ENCODE measurements at regions not wholly inside any gene's neighbourhood (a gene's known extent, or its start where the extent isn't known, plus 50 kb on each side); places are given as distances from the start of the nearest gene placed in this dataset.

DNA sequence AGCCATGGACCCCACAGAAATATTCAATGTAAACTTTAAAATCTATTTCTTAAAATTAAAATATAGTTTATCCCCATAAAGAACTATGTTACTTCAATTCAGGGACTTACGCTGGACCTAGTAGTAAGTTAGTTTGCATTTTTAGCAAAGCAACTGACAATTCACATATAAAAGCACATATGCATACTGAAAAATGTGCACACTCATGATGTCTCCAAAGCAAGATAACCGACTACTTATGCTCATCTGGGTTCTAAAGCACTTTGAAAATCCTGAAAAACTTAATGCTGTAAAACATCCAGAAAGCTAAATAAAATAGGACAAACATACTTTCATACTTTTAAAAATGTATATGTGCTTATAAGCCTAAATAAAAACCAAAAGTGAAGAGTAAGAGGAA is 264.4 kb upstream of the GAS1 start:
- no peaks in the 10 kb centered on the region for H3K36me3 Mint-ChIP-seq (ENCODE audit: low read depth)
- intact Hi-C loops (cut with micrococcal nuclease) = no loop called here
- H3K9me3 Mint-ChIP-seq = no peaks in the 10 kb centered on the region
- H3K27me3 Mint-ChIP-seq = no peaks in the 10 kb centered on the region
- no peaks in the 10 kb centered on the region for H3K4me1 Mint-ChIP-seq
- H3K27ac Mint-ChIP-seq = no peak overlapping the region
- H3K4me3 Mint-ChIP-seq = no peak overlapping the region
- no peak for DNase-seq

DNA sequence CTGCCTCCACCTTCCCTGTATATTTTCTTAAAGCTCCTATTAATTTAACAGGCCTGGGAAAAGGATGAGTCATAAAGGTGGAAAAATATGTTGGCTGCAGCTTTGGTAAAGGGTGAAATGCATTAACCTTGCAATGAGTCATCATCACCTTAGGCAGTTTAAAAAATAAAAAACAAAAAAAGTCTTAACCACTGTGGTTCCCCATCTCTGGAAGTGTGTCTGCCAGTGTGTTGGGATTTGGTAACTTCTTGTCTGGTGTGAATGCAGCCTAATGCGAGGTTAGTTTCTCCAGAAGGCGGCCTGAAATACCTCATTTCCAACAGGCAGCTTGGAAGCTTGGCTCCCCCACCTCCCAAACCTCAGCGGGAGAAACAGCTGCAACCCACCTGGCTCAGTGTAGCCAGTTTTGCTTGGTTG is 265.3 kb upstream of the GAS1 start:
- no peak overlapping the region for H3K4me3 Mint-ChIP-seq
- no peak overlapping the region for H3K27ac Mint-ChIP-seq
- no peaks in the 10 kb centered on the region for H3K9me3 Mint-ChIP-seq
- H3K27me3 Mint-ChIP-seq = no peaks in the 10 kb centered on the region
- DNase-seq = no peak
- intact Hi-C loops (cut with micrococcal nuclease) = no loop called here
- H3K36me3 Mint-ChIP-seq (ENCODE audit: low read depth) = no peaks in the 10 kb centered on the region
- H3K4me1 Mint-ChIP-seq = no peaks in the 10 kb centered on the region

DNA sequence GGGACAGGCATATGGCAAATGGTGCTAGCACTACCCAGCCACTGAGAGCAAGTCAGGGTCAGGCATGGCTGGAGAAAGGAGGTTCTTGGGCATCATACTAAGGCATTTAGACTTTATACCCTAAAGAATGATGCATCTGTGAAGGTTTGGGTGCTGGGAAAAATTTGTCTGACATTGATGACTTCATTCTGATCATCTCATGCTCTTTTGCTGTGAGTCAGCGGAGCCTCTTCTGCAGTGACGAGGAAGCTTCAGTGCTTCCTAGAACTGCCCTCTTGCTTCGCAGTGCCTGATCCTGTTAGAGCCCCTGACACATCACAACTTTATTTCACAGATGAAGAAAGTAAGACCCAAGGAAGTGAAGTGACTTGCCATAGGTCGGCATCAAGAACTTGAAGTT is 266.6 kb upstream of the GAS1 start:
- H3K9me3 Mint-ChIP-seq = no peaks in the 10 kb centered on the region
- DNase-seq = no peak
- intact Hi-C loops (cut with micrococcal nuclease) = no loop called here
- H3K4me3 Mint-ChIP-seq = no peak overlapping the region
- no peak overlapping the region for H3K27ac Mint-ChIP-seq
- H3K36me3 Mint-ChIP-seq (ENCODE audit: low read depth) = no peaks in the 10 kb centered on the region
- no peaks in the 10 kb centered on the region for H3K27me3 Mint-ChIP-seq
- H3K4me1 Mint-ChIP-seq = no peaks in the 10 kb centered on the region

DNA sequence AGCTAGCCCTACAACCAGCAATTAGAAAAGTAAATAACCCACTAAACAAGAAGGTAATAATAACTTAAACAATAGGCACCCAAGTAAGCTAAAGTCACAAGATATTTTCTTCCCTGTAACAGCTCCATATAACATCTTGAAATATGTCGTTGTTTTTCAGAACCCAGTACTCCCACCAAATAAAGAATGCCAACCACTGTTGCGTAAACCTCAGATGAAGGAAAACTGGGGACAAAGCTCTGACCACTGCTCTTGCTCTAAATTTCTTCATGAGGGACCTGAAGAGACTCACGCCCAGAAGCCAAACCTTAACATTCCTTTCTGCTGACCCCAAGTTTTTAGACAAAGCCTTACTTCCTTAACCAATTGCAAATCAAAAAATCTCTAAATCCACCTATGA is 267.7 kb upstream of the GAS1 start:
- Mint-ChIP-seq H3K4me1 (no peaks in the 10 kb centered on the region), H3K27ac (no peak overlapping the region)

DNA sequence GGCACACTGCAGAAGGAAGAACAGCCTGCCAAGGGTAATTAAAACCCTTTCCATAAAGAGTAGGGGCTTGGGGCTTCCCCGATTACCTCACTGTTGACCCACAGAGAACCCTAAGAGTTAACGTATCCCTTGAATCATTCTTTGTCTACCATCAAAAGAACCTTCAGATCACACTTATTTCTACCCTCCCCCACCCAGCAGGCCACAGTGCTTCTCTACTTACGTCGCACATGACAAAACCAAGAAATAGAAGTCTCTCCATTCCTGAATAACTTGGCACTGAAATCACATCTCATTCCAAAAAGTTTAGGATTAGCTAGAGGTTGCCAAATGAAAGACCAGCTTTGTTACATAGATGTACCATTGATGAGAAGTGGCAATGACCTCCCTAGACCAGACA is 268.7 kb upstream of the GAS1 start:
- Mint-ChIP-seq H3K27ac (no peak overlapping the region), H3K36me3 (ENCODE audit: low read depth) (no peaks in the 10 kb centered on the region), H3K4me1 (no peaks in the 10 kb centered on the region), H3K4me3 (no peak overlapping the region), H3K9me3 (no peaks in the 10 kb centered on the region), H3K27me3 (no peaks in the 10 kb centered on the region)
- DNase-seq = no peak
- intact Hi-C loops (cut with micrococcal nuclease) = no loop called here

More for the DNA sequence above, 267.7 kb upstream of the GAS1 start:
- Mint-ChIP-seq H3K36me3 (ENCODE audit: low read depth) (no peaks in the 10 kb centered on the region), H3K4me3 (no peak overlapping the region), H3K9me3 (no peaks in the 10 kb centered on the region), H3K27me3 (no peaks in the 10 kb centered on the region)
- intact Hi-C loops (cut with micrococcal nuclease) = no loop called here
- no peak for DNase-seq

DNA sequence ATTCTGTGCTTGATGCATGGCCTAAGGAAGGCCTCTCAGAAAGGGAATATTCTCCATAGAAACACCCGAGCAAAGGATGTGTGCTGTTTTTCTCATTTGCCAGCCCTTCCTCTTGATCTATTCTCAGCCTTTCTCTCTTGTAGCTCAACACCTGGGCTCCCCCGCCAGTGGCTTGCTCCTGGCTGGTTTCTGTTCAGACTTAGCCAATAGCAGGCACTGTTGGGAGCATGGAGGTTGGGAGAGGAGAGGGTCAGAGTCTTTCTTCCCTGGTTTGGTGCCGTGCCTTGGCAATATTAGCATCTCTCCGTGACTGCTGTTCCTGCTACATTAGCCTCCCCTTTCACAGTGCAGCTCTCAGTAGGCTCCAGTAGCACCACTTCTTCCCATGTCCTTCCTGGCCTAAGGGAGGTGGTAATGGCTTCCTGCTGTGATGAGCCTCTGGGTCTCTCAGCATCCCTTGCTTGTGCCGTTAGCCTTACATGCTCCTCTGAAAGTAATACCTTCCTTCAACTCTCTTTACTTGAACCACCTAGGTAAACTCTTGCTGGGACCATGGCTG is 269.7 kb upstream of the GAS1 start:
- no peak overlapping the region for H3K4me3 Mint-ChIP-seq
- intact Hi-C loops (cut with micrococcal nuclease) = no loop called here
- no peak for DNase-seq
- no peaks in the 10 kb centered on the region for H3K27me3 Mint-ChIP-seq
- H3K9me3 Mint-ChIP-seq = no peaks in the 10 kb centered on the region
- H3K36me3 Mint-ChIP-seq (ENCODE audit: low read depth) = no peaks in the 10 kb centered on the region
- no peaks in the 10 kb centered on the region for H3K4me1 Mint-ChIP-seq
- H3K27ac Mint-ChIP-seq = no peak overlapping the region

DNA sequence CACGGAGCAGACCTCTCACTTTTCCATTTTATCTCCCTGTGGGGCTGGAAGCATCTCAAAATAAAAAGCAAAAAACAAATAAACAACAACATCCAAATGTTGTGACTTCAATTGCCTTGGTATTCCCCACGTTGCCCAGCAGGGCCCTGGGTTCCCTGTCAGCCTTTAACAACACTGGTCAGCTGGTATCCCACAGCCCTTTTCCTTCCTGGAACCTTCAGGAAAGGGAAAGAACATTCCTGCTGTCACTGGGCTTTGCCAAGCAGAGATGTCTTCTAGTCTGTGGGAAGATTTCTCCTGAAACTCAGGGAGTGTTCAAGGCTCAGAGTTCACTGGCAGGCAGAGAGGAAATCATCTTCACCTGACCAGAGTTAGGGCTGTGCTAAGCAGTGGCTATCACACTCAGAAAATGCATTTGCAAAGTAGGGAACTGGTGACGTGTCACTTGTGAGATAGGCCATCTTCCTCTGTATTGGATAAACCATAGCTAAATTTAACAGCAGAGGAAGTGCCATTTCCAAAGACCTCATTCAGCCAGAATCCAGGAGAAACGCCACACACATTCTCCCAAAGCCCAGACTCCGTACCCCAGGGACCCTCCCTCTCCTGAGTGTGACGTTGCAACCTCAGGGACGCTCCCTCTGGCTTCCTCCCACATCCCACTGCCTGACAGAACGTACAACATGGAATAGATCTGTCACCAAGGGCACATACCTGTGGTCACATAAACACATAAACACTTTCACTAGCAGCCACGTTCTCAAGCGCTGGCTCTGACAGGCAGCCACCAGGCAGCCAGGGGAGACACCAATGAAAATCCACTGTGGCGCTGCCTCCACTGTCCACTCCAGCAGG is 274.0 kb upstream of the DAPK1 start:
- H3K27me3 Mint-ChIP-seq = no peaks in the 10 kb centered on the region
- no peaks in the 10 kb centered on the region for H3K36me3 Mint-ChIP-seq (ENCODE audit: low read depth)
- no peak overlapping the region for H3K27ac Mint-ChIP-seq
- intact Hi-C loops (cut with micrococcal nuclease) = no loop called here
- H3K4me3 Mint-ChIP-seq = no peak overlapping the region
- no peaks in the 10 kb centered on the region for H3K9me3 Mint-ChIP-seq
- DNase-seq = no peak
- no peaks in the 10 kb centered on the region for H3K4me1 Mint-ChIP-seq

DNA sequence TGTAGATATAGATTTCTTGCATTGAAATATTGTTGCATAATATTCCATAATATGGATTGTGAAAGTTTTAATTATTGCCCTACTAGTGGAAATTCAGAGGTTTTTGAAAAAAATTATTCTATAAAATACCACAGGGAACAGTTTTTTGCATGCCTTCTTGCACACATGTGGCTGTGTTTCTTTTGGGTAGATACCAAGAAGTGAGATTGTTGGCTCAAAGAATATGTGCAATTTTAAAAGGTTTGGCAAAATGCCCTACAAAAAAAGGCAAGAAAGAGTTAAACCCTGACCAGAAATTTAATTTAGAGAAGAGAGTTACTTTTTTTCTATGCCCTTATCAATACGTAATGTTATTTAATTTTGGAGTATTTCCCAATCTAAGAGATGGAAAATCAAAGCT is 270.8 kb upstream of the DAPK1 start:
- intact Hi-C loops (cut with micrococcal nuclease) = no loop called here
- no peaks in the 10 kb centered on the region for H3K9me3 Mint-ChIP-seq
- H3K4me3 Mint-ChIP-seq = no peak overlapping the region
- peaks cover 2% of the 10 kb centered on the region for H3K27me3 Mint-ChIP-seq
- DNase-seq = no peak
- no peak overlapping the region for H3K27ac Mint-ChIP-seq
- no peaks in the 10 kb centered on the region for H3K4me1 Mint-ChIP-seq
- no peaks in the 10 kb centered on the region for H3K36me3 Mint-ChIP-seq (ENCODE audit: low read depth)

DNA sequence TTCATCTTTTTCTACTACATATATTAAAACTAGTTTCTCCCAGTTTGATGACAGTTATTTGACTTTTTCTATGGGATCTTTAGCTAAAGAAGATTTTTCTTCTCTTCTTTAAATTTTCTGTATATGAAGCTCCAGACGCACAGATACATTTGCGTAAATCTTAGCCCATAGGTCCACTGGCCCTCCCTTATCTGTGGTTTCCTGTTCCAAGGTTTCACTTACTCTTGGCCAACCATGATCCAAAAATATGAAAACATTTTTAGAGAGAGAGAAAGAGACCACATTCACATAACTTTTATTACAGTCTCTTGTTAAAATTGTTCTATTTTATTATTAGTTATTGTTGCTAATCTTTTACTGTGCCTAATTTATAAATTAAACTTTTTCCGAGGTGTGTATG is 270.2 kb upstream of the DAPK1 start:
- H3K4me3 Mint-ChIP-seq = no peak overlapping the region
- intact Hi-C loops (cut with micrococcal nuclease) = no loop called here
- H3K27ac Mint-ChIP-seq = no peak overlapping the region
- no peaks in the 10 kb centered on the region for H3K36me3 Mint-ChIP-seq (ENCODE audit: low read depth)
- DNase-seq = no peak
- no peaks in the 10 kb centered on the region for H3K9me3 Mint-ChIP-seq
- H3K27me3 Mint-ChIP-seq = peaks cover 2% of the 10 kb centered on the region
- H3K4me1 Mint-ChIP-seq = no peaks in the 10 kb centered on the region

DNA sequence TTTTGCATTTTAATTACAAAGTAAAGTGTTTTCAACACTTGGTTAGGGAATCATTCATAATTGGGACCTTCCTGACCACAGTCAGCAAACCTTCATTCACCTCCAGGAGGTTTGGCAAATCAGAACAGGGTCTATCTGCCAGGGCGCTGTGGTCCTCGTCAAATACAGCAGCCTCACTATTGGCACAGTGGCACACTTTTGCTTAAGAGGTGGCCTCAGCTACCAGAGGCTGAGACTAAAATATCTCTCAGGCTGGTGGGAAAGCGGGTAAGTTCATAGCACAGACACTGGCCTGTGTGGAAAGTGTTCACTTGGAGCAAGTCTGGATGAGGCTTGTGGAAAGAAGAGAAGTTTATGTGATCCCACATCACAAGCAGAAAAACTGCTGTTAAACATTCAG is 268.6 kb upstream of the DAPK1 start:
- Mint-ChIP-seq H3K4me3 (no peak overlapping the region), H3K36me3 (ENCODE audit: low read depth) (no peaks in the 10 kb centered on the region), H3K9me3 (no peaks in the 10 kb centered on the region), H3K27ac (no peak overlapping the region), H3K27me3 (peaks cover 2% of the 10 kb centered on the region), H3K4me1 (no peaks in the 10 kb centered on the region)
- intact Hi-C loops (cut with micrococcal nuclease) = no loop called here
- no peak for DNase-seq

DNA sequence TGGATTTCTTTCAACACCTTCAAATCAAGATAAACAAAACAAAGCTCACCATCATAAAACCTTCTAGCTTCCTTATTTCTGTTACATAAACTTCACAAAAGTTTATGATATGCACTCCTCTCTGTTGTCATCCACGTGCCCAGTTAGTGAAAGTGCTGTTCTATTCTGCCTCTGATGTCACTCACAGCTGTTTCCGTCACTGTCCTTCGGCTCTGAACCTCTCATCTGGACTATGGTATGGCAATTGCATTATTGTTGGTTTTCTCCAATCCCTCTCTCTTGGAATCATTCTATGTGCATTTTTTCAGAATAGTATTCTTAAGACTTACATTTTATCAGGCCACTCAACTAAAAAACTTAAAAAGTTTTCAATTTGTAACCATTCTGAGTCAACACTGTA is 264.2 kb upstream of the DAPK1 start:
- Mint-ChIP-seq H3K27ac (no peak overlapping the region), H3K9me3 (no peaks in the 10 kb centered on the region), H3K4me3 (no peak overlapping the region), H3K4me1 (no peaks in the 10 kb centered on the region), H3K27me3 (peaks cover 2% of the 10 kb centered on the region), H3K36me3 (ENCODE audit: low read depth) (no peaks in the 10 kb centered on the region)
- intact Hi-C loops (cut with micrococcal nuclease) = no loop called here
- DNase-seq = no peak

DNA sequence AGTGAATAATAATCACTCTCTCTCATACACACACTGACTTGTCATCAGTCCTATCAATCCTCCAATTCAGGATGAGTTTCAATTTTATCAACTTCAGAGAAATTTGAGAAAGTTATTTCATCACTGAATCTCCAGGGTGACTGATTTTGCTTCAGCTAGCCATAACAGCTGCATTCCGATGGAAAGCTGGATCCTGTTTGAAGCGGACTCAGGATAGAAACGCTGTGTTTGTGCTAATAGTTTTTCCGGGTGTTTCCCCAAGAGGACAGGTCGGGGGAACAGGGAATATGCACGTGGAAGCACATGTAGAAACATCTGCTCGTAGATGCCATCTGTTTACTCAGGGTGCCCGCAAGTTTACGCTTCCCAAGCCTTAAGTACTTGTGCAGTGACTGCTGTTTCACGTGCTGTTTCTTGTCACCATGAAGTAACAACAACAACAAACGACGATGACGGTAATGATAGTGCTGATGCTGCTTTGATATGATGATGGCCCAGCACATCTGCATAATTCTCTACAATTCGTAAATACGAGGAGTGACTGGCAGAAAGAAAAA is 263.7 kb upstream of the DAPK1 start:
- H3K4me1 Mint-ChIP-seq = no peaks in the 10 kb centered on the region
- intact Hi-C loops (cut with micrococcal nuclease) = no loop called here
- no peak overlapping the region for H3K4me3 Mint-ChIP-seq

DNA sequence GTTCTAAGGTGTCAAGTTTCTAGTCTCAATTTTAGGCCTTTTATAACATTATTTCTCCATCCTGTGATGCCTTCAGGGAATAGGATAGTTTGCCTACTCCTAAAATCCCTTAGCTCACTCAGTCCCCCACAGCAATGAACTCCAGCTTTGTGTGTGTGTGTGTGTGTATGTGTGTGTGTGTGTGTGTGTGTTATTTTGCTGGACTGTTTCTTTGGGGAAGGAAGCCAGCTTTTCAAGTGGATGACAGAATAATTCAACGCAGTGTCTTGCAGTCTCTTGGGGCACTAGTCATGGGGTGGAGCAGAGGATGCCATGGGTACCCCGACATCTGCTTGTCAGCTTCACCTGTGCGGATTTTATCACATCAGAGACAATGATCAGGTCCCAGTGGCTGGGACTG is 262.8 kb upstream of the DAPK1 start:
- intact Hi-C loops (cut with micrococcal nuclease) = loop anchor here (5.0 kb wide), 1 partner anchor 373 kb away; no protein-coding TSS in a partner anchor
- Mint-ChIP-seq H3K4me3 (no peak overlapping the region), H3K9me3 (no peaks in the 10 kb centered on the region), H3K36me3 (ENCODE audit: low read depth) (no peaks in the 10 kb centered on the region), H3K4me1 (no peaks in the 10 kb centered on the region), H3K27ac (no peak overlapping the region), H3K27me3 (no peaks in the 10 kb centered on the region)
- no peak for DNase-seq

More for the DNA sequence above, 263.7 kb upstream of the DAPK1 start:
- Mint-ChIP-seq H3K27me3 (peaks cover 2% of the 10 kb centered on the region), H3K36me3 (ENCODE audit: low read depth) (no peaks in the 10 kb centered on the region), H3K27ac (no peak overlapping the region), H3K9me3 (no peaks in the 10 kb centered on the region)
- no peak for DNase-seq

DNA sequence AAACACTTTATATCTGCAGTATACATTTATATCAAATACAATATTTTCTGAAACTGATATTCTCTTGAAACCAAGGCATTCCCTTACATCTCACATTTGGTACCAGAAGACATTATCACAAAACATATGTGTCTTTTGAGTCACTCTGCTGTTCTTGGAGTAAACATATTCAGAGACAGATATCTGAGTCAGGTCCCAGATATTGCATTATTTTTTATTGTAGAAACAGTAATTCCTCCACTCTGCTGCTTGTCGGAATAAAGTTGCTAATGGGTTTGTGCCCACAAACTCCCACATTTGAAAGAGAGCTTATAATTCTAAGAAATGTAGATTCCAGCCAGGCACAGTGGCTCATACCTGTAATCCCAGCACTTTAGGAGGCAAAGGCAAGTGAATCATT is 261.1 kb upstream of the DAPK1 start:
- H3K27ac Mint-ChIP-seq = no peak overlapping the region
- H3K9me3 Mint-ChIP-seq = no peaks in the 10 kb centered on the region
- DNase-seq = no peak
- H3K27me3 Mint-ChIP-seq = no peaks in the 10 kb centered on the region
- intact Hi-C loops (cut with micrococcal nuclease) = loop anchor here (5.0 kb wide), 1 partner anchor 374 kb away; no protein-coding TSS in a partner anchor
- H3K4me1 Mint-ChIP-seq = no peaks in the 10 kb centered on the region
- no peak overlapping the region for H3K4me3 Mint-ChIP-seq
- no peaks in the 10 kb centered on the region for H3K36me3 Mint-ChIP-seq (ENCODE audit: low read depth)

Measured in activated CD4-positive, alpha-beta T cell treated with anti-CD3 and anti-CD28 coated beads, Interleukin-2, amount 10 ng/mL, durations not matched to agents 24 days and 14 days (primary cell).